HG03378 (cell line): ENCODE measurements at regions not wholly inside any gene's neighbourhood (a gene's known extent, or its start where the extent isn't known, plus 50 kb on each side); places are given as distances from the start of the nearest gene placed in this dataset.

Experiments used
- ATAC-seq: cut with Tn5 transposase; IDR thresholded peaks from one replicate; pipeline ENCODE4 v1.9.1; 2021; ENCODE audit warnings: mild to moderate bottlenecking, moderate library complexity; ENCODE audit not compliant: unreplicated experiment

DNA sequence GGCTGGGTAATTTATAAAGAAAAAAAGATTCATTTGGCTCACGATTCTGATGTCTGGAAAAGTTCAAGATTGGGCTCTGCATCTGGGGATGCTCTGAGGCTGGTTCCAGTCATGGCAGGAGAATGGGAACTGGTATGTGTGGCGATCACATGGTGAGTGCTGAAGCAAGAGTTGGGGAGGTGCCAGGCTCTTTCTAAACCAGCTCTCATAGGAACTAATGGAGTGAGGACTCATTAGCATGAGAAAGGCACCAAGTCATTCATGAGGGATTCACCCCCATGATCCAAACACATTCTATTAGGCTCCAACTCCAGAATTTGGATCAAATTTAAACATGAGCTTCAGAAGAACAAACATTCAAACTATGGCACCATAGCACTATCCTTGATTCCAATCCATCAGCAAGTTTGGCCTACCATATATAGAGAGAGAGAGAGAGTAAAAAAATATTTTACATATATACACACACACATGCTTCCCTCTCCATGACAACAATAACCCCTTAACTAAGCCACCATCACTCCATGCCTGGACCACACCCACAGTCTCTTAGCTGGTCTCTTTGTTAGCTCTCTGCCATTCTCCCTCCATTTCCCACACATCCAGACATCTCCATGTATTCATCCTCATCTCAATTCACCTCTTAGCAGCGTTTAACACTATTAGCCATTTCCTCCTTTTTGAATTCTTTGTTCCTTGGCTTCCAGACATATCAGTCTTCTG, 57.9 kb downstream of the NPY start:
- ATAC-seq = no peak

DNA sequence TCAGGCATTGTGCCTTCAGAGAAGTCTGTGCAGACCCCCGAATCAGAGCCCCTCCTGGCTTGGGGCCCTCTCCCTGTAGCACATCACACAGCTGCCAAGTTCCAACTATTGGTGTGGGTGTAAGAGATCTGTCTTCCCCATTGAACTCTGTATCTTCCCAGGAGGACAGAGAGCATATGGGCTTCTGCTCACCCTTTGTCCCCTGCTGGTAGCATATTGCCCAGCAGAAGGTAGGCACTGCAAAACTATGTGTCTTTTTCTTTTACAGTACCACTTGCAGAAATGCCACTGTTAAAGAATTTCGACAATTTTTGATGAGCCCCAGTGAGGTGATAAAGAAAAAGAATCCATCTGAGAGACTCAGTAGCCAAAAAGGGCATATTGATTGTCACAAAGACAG, 59.6 kb downstream of the NPY start:
- ATAC-seq = no peak

DNA sequence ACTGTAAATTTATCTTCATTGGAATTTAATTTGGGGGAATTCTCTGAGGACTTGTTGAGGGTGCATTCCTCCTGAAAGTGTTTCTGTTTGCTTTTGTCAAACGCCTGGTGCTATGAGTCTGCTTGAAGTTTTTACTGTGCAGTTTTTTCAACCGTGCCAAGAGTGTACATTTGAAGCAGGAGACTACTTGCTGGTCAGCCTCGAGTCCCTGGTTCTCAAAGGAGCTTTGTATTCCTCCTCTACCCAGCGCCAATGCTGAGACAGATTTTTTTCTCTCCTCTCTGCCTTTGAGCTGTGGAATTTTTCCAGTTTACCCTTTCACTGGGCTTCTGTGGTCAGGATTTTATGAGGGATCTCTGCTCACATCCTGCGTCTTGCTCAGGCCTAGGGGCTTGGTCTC, 62.1 kb downstream of the NPY start:
- ATAC-seq = no peak

DNA sequence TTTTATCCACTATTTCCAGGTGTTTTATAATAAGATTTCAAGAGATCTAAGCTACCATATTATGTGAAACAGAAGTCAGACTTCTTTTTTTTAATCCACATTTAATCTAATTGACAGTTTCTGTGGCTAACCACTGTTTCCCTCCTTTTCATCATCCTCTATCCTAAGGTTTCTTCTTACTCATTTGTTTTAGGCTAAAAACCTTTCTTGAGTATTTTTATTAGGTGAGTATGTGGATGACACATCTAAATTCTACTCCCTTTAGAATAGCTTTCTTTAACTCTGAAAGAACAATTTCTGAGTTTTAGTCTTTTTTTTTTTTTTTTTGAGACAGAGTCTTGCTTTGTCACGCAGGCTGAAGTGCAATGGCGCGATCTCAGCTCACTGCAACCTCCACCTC, 62.7 kb downstream of the NPY start:
- ATAC-seq = no peak

DNA sequence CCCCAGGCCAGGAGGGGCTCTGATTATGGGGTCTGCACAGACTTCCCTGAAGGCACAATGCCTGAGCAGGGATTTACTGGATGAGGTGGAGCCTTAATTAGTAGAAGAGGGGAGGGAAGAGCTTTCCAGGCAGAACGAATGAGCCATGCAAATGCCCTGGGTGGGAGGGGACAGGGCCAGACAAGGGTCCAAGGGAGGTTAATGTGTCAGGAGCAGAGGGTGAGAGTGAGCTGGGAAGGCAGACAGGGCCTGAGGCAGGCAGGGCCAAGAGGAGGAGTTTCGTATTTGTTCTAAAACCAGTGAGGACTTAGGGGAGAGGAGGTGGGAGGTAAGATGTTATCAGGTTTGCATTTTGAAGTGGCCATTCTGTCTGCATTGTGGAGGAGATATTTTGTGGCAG, 65.3 kb downstream of the NPY start:
- ATAC-seq = no peak

DNA sequence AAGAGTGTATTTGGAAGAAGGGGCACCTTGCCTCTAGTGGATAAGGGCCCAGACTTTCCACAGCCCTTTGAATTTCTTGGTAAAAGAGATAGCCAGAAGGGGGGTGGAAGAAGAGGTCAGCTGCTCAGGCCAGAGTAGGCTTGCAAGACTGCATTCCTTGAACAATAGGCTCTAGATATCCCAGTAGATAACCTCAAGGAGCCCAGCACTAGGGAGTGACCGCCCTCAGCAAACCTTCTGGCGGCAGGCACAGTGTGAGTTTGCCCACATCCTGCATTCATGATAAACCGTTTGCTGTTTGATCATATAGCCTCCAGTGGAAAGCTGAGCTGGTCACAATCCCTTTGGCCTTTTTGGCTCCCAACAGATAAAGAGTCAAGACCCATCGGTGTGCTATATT, 70.5 kb downstream of the NPY start:
- ATAC-seq = no peak

DNA sequence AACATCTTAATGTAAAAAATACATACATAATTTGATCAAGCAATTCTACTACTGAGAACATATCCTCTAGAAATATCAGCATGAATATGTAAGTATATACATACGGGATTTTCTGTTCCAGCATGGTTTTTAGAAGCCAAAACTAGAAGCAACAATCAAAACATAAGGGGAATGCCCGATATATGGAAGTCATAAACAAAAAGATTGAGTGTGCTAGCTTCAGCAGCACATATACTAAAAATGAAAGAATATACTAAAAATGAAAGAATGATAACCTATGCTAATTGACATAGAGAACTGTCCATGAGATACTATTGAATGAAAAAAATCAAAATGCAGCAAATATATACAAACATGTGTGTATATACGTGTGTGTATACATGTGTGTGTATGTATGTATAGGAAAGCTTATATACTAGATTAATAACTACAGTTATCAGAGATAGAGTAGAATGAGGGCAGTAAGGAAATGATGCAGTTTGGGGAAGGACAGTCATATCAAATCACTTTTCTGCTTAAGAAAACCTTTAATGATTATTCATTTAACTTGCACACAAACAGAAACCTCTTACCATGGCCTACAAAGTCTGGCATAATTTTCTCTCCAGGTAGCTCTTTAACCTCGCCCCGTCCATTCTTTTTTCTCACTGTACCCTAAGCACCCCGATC, 72.9 kb downstream of the NPY start:
- no peak for ATAC-seq

DNA sequence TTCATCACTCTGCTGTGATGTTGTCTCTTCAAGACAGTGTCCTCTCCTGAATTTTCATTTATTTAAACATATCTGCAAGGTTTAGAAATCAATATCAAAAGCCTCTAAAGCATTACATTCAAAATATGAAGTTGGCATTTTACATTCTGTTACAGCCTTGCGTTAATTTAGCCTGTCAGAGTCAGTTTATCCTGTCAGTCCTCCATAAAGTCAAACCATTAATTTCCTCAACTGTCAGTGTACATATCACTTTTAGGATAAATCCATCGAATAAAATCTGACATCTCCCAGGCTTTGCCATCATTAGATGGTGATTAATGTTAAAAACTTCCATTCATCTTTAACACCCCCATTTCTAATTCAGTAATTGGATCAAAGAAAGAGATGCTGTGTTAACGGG, 77.0 kb downstream of the NPY start:
- ATAC-seq = no peak

DNA sequence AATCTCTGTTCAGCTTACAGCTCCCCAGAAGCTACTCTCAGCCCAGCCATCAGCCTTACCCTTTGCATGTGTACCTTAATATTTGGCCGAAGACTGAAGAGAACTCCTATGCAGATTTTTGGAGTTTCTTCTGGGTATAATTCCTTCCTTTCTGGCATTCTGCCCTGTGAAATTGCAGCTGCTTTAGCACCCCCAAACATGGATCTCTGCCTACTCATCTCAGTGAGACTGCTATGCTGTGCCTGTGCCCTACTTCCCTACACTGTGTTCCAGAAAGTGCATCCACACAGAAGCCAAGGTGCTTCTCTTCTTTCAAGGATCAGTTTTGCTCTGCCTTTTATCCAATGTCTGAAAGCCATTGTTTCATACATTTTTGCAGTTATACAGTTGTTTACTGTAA, 81.6 kb downstream of the NPY start:
- no peak for ATAC-seq

DNA sequence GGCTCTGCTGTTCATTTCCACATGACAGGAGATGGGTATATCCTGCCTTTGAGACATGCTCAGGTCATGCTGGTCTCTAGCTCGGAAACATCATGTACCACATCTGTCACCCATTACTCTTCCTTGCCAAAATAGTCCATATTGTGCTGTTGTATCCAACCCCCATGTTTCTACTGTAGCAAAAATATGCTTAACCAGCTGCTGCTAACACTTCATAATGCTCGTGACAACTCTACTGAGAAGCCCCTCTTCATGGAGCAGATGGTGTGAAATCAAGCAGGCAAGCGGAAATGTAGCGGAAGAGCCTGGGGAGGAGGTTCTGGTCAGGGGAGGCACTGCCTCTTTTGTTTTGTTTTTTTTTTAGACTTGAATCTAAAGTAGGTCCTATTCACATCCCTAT, 82.9 kb downstream of the NPY start:
- ATAC-seq = no peak

DNA sequence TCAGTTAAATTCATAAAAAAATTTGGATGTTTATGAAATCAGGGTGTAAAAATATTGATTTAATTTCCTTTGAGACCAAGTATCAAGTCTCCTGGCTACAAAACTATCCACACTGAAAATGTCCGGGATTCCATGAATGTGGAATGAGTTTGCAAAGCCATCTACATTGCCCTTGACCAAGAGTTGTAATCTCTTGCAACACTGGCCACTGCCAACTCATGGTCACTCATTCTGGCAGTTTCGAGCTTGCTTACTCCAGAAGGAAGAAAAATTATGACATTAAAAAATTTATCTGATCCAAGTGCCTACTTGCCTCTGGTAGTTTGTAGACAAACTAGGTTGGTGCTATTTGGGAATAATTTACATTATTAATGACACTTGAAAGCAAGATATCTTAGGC, 84.2 kb downstream of the NPY start:
- ATAC-seq = no peak

DNA sequence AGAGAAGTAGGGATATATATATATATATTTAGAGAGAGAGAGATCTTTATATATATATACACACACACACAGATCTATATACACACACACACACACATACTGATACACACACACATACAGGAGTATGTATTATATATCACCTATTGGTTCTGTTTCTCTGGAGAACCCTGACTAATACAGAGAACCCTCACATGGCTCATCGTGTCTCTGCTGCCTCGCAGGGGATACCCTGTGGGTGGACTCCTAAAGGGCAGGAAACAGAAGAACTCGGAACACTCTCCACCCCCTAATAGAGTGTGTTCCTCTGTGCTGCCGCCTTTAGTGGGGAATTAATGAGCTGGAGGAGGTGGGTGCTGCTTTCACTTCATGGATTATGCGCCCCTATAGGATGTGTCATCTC, 86.6 kb downstream of the NPY start:
- ATAC-seq = no peak

DNA sequence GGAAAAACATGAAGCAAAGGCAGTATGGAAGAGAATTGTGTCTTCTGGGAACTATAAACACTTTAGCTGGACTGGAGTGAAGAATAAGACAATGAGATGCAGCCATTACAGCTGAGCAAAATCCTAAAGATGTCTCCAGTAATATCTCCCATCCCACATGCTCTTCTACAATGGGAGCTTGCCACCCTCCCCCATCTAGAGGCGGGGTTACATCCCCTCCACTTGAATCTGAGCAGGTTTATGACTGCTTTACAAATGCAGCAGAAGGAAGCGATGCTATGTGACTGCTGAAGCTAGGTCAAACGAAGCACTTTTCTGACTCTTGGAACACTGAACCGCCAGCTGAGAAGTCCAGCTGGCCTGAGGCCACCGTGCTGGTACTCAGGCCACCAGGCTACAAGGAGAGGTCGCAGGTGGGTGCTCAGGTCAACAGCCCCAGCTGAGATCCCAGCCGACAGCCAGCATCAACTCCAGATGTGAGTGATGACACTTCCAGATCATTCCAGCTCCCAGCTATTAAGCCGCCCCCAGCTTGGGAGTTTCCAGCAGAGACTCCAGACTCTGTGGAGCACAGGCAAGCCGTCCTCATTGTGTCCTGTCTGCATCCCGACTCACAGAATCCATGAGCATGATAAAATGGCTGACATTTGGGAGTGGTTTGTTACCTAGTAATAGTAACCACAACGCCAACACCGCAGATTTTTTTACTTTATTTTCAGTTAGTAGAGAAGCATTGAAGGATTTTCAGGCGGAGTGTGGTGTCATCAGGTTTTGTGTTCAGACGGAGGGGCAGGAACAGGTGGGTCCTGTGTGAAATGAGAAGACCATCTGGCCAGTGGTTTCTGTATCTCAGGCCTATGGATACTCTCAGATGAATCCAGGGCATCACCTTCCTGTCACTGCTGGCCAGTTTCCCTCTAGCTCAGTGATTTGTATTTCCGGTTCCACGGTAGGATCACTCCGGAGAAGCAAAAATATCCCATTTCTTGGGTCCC, 89.3 kb downstream of the NPY start:
- no peak for ATAC-seq

DNA sequence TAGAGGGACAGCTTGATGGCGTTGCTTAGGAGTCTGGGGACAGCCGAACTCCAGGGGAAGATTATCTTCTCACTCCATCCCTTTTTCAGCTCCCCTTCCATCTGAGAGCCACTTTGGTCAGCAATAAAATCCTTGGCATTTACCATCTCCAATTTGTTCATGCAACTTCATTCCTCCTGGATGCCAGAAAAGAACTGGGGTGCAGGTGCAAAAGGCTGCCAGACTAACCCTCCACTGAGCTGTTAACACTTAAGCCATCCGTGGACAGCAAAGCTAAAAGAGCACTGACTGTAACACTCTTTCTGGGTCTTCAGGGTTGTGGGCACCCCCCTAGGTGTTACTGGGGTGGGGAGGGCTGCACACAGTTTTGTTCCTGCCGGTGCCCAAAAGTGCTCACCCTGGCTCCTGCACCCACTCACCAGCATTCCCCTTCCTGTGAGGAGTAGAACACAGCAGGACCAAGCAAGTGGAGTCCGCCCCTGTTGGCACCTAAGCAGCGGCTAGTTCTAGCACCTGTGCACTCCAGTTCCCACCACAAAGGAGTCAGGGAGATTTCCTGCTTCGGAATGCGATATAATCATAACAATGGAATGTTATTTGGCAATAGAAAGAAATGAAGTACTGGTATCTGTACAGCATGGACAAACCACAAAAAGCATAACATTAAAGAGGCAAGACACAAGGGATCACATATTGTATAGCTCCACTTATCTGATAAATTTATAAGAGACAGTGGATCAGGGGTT, 95.1 kb downstream of the NPY start:
- ATAC-seq = no peak

DNA sequence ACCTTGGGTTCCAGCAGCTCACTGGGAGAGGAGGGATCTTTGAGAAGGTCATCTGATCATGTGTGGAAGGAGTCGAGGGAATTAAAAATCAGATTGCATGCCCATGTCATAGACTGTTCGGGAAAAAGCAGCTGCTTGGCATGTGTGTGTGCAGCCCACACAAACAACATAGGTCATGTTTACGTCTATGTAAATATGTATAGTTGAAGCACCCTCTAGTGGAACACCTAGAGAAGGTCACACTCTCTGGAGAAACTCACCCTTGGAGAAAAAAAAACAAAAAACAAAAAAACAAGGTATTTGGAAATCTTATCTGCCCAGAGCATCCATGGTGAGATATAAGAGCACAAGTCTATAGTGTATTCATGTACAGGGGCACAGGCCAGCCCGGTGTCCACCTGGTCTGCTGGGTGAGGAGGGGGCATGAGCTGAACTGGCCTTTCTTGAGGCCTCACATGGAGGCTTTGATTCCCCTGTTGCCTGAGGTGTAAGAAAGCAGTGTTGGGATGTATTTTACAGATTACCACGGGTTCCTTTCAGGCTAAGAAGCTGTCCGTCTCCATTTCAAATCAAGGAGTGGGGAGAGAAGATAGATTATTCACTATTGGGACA, 98.0 kb downstream of the NPY start:
- no peak for ATAC-seq

DNA sequence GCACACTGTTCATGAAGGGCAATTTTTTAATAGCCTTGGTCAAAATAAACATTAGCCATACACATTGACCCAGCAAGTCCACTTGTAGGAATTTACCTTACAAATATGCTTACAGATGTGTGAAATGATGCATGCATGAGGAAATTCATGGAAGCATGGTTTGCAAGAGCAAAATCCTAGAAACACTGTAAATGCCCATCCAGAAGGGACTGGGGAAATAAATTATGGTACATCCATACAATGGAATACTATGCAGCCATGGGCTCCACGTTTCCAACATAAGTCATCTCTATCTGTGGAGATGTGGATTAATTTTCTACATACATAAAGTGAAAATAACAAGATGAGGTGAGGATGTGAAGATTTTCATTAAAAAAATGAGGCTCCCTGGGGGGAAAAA, 99.1 kb downstream of the NPY start:
- ATAC-seq = no peak

DNA sequence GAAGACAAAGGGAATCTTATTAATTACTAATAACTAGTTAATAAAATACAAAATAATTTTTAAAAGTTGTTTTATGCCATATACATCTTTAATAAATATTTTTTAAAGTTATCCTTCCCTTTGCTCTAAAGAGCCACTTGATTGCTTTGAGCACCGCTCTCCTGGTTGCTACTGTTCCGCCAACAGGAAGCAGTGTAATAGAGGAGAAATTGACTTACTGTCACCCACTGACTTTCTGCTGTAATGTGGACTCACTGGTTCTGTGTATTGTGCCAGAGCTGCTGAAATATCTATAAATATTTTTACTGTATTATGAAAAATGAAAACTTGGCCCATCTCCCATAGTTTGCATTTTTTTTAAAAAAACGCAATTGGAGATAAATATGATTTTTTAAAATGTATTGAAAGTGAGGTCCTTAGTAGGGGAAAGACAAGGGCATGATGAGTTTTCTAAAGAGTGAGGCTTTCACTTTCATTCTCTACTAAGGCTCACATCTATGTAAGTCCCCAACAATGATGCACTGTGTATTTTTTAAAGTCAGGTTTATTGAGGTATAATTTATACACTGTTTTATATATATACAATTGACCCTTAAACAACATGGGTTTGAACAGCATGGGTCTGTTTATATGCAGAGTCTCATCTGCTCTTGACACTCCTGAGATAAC, 100.5 kb downstream of the NPY start:
- ATAC-seq = no peak

DNA sequence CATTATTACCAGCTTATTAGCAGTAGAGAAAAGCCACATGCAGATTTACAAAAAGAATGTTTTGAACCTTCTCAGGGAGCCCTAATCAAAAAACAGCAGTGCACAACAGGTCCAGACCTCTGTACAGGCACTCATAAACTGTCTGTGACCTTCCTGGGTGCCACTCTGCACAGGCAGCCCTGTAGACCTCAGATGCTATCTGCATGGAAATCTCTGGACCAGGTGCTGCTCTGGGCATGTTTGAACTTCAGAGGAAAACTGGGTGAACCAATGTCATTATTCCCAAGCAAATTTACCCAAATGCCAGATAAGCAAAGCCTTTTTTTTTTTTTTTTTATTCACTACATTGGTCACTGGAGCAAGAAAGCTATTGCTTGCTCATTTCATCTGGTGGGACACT, 104.2 kb downstream of the NPY start:
- ATAC-seq = no peak

DNA sequence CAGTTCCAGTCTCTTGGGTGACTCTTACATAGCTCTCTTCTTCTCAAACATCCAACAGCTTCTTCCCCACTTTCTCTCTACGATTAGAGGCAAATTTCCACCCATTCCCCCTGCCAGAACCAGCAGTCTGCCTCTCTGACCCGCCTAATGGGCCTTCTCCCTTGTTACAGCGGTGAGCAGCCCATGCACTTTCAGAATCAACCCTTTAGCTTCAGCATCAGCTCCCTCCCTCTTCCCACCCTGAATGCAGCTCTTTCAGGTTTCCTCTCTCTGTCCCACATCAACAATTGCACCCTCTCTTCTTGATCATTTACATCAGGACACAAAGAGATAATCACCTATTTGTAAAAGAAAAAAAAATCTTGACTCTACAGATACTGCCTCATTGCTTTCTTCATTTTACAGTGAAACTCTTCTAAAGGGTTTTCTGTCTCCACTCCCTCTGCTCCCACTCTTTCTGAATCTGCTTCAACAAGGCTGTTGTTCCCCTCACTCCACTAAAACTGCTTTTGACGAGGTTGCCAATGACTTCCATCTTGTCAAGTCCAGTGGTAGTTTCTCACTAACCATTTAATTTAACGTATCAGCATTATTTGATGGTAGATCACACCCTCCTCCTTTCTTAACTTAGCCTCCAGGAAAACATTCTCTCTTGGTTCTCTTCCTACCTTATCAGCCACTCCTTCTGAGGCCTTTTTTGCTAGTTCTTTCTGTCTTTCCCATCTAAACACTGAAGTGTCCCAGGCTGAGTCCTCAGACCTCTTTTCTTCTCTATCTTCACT, 106.6 kb downstream of the NPY start:
- ATAC-seq = no peak
